ENCODE measurements at regions not wholly inside any gene's neighbourhood (a gene's known extent, or its start where the extent isn't known, plus 50 kb on each side); places are given as distances from the start of the nearest gene placed in this dataset.

DNA sequence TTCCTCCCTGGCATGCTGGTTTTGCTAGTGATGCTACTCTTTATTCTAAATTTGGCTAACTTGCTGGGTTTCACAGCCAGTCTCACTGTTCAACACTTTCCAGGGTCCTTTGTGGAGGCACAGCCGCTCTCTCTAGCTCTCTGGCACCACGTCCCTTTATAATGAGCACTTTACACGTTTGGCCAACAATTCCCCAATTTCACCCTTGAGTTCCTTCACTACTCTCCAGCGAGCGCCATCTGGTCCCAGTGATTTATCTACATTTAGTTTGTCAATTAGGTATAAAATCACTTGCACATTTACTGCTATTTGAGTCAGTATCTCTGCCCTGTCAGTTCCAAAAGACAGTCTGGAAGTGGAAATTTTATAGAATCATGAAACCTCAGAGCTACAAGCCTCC is 241.9 kb upstream of the MOCS1 start:
- Histone ChIP-seq H3K27ac (ENCODE audit: extremely low read length, insufficient read depth, low read length) (no peak overlapping the region), H3K9me3 (ENCODE audit: low read length) (peaks cover 26% of the 10 kb centered on the region; the same call in 1 of the 2 replicates), H3K4me1 (ENCODE audit: insufficient read depth, low read length) (no peaks in the 10 kb centered on the region), H3K9ac (ENCODE audit: insufficient read depth, low read depth, low read length) (no peak overlapping the region), H3K4me2 (ENCODE audit: low read depth, low read length) (no peak overlapping the region), H3K79me2 (ENCODE audit: insufficient read depth, low read length) (no peaks in the 10 kb centered on the region), H4K20me1 (ENCODE audit: insufficient read depth, low read length) (no peaks in the 10 kb centered on the region), H2AFZ (ENCODE audit: low read length) (no peak overlapping the region), H3K4me3 (replicated peaks in 1 of 3; ENCODE audit: insufficient read depth in 1 of 3, low read depth in 2 of 3, low read length in 3 of 3) (no peak overlapping the region), H3K36me3 (replicated peaks in 1 of 2; ENCODE audit: control insufficient read depth in 1 of 2, insufficient read depth in 2 of 2, low read length in 2 of 2) (no peaks in the 10 kb centered on the region), H3K27me3 (ENCODE audit: control insufficient read depth in 1 of 2, insufficient read depth in 2 of 2, low read length in 2 of 2) (no peaks in the 10 kb centered on the region)
- in situ Hi-C loops (cut with HindIII; ENCODE audit: extremely low pct_ligation_motif_present, low pct_unique_long_range_greater_than_20kb) (no loop called here), intact Hi-C loops (cut with micrococcal nuclease; ENCODE audit: unreplicated experiment) (no loop called here)
- POLR2A ChIA-PET, result no interaction called here
- CTCF ChIA-PET (ENCODE audit: low intra/inter-chr PET ratio, low total read pairs), result no interaction called here
- no TSS peak for BruUV-seq (replicated peaks)
- 3% methylated on average over 5 of the region's 5 CpGs for whole genome bisulfite sequencing (ENCODE audit: low lambda C conversion rate)
- FAIRE-seq (no peak), ATAC-seq (no peak), DNase-seq (ENCODE audit: low spot score) (no peak)
- TF ChIP-seq ZZZ3 (CRISPR knock-in tag; IDR thresholded peaks at IDR 0.05; ENCODE audit: borderline replicate concordance), result no peak
- TF ChIP-seq, protein P1, sequence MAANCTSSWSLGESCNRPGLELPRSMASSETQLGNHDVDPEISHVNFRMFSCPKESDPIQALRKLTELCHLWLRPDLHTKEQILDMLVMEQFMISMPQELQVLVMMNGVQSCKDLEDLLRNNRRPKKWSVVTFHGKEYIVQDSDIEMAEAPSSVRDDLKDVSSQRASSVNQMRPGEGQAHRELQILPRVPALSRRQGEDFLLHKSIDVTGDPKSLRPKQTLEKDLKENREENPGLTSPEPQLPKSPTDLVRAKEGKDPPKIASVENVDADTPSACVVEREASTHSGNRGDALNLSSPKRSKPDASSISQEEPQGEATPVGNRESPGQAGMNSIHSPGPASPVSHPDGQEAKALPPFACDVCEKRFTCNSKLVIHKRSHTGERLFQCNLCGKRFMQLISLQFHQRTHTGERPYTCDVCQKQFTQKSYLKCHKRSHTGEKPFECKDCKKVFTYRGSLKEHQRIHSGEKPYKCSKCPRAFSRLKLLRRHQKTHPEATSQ (CRISPR knock-in tag; IDR thresholded peaks at IDR 0.05; ENCODE audit: borderline replicate concordance), result no peak
- TF ChIP-seq ZNF607 (CRISPR knock-in tag; IDR thresholded peaks at IDR 0.05; ENCODE audit: borderline replicate concordance), result no peak
- no peak for TF ChIP-seq ZNF446 (CRISPR knock-in tag; IDR thresholded peaks at IDR 0.05)
- no peak for TF ChIP-seq ZSCAN21 (CRISPR knock-in tag; IDR thresholded peaks at IDR 0.05; ENCODE audit: borderline replicate concordance)
- TF ChIP-seq ATF7-NPFF (CRISPR knock-in tag; IDR thresholded peaks at IDR 0.05; ENCODE audit: low read depth), result no peak
- TF ChIP-seq HNRNPK (IDR thresholded peaks at IDR 0.05; ENCODE audit: low read depth, low read length, poor library complexity, severe bottlenecking), result no peak
- no peak for TF ChIP-seq CREM (IDR thresholded peaks at IDR 0.05)
- TF ChIP-seq CREM (CRISPR knock-in tag; IDR thresholded peaks at IDR 0.05), result no peak
- TF ChIP-seq PAXIP1 (CRISPR knock-in tag; conservative IDR thresholded peaks at IDR 0.05), result no peak
- TF ChIP-seq HIVEP1 (CRISPR knock-in tag; IDR thresholded peaks at IDR 0.05), result no peak
- TF ChIP-seq ZNF775 (CRISPR knock-in tag; IDR thresholded peaks at IDR 0.05; ENCODE audit: borderline replicate concordance), result no peak
- TF ChIP-seq HNF1B (CRISPR knock-in tag; IDR thresholded peaks at IDR 0.05), result no peak
- no peak for TF ChIP-seq HOXA9 (CRISPR knock-in tag; IDR thresholded peaks at IDR 0.05; ENCODE audit: borderline replicate concordance)
- no peak for TF ChIP-seq ZNF709 (CRISPR knock-in tag; IDR thresholded peaks at IDR 0.05)
- TF ChIP-seq PITX1 (CRISPR knock-in tag; IDR thresholded peaks at IDR 0.05), result no peak
- no peak for TF ChIP-seq FOXA3 (CRISPR knock-in tag; IDR thresholded peaks at IDR 0.05)
- TF ChIP-seq ZNF552 (CRISPR knock-in tag; IDR thresholded peaks at IDR 0.05; ENCODE audit: borderline replicate concordance), result no peak
